Activated CD4-positive, alpha-beta T cell treated with anti-CD3 and anti-CD28 coated beads, Interleukin-2, amount 50 U/mL, for 48 hours (primary cell): ENCODE measurements at regions not wholly inside any gene's neighbourhood (a gene's known extent, or its start where the extent isn't known, plus 50 kb on each side); places are given as distances from the start of the nearest gene placed in this dataset.
"Not testable (repeated sequence)": the region's sequence is repeated elsewhere in the genome, so short reads cannot be mapped to it uniquely, and the experiment has no call there.

Experiments used
- DNase-seq, 2 experiments: peaks; one replicate each; pipeline ENCODE4 v3.0.0-alpha.2; 2020

- DNase-seq: no peak
These were observed 701.5 kb downstream of the BCL11A start for GRCh38 chr2:59851836-59852475.

- DNase-seq: no peak
These were observed 702.9 kb downstream of the BCL11A start for GRCh38 chr2:59850554-59850953.

DNA sequence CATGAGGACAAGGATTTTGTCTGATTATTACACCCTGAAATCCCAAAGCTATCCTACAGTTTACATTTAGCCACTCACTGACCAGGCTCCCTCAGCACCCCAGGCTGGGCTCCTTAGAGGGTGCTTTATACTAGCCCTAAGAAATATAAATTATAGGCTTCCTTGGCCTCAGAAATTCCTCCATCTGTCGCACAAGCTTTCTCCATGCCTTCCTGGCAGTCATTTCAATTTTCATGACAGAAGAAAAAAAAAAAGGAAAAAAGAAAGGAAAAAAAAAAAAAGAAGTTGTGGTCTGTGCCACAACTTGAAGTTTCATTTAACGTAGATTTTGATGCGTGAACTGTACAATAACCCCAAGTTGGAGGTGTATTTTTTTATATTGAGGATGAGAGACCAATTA, 719.5 kb downstream of the BCL11A start:
- DNase-seq: no peak

DNA sequence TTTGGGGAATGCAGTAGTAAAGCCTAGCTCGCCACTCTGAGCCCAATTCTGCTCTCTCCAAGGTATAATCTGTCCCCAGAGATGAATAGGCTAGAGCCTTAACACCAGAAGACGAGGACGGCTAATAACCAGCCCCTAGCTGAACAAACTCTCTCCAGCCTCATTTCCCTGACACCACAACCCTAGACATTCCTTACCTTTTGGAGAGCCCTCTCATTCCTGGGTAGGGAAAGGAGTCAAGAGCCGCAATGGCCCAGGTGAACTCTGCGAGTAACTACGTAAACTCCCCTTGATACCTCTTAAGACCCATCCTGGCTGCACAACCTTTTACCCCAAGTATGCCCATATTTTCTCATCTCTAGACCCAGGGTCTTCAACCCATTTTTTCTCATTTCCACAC, 722.9 kb downstream of the BCL11A start:
- DNase-seq: no peak

DNA sequence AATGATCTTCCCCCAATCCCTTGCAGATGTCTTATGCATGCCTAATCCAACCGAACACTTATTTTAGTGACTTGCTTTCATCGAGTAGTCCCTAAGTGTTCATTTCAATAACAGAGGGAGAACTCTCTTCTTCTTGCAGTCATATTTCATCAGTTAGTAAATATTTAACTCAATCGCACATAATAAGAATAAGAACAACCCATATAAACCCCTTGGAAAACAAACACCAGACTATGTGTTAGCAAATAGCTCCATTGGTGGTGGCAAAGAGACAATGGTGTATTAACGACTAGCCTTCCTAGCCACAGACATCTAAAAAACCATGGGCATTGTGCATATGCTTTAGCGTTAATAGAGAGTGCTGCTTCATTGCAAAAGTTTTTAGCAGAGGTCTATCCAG, 725.8 kb downstream of the BCL11A start:
- DNase-seq: no peak

- DNase-seq: no peak
These were observed 727.3 kb downstream of the BCL11A start for GRCh38 chr2:59826177-59826576.

DNA sequence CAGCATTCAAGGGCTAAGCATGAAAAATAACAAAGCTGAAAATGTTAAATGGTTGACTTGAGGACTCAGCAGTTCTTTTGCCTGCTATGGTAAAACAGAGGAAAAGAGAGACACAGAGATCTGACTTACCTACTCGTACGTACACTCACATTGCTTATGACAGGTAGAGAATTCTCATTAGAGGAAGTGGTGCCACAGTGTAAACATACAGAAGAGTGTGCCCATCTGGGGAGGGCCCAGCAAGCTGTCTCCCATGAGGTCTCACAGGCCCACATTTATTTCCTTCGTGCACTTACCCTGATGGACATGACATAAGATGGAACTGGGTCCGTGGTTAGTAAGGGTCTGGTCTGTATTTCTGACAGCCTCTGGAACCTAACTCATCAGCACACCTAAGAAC, 729.1 kb downstream of the BCL11A start:
- DNase-seq: no peak

GRCh38 chr2:59816075-59816474, 737.4 kb downstream of the BCL11A start:
- no peak for DNase-seq

DNA sequence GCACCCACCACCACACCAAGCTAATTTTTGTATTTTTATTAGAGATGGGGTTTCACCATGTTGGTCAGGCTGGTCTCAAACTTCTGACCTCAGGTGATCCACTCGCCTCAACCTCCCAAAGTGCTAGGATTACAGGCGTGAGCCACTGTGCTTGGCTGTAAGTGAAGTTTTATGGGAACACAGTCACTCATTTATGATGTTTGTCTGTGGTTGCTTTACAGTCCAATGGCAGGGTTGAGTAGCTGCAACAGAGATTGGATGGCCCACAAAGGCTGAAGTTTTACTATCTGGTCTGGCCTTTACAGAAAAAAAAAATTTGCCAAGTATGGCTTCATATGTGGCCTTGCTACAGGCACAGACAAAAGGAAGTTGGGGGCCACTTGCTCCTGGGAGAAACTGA, 743.2 kb downstream of the BCL11A start:
- not testable (repeated sequence) for DNase-seq

GRCh38 chr2:59806486-59806885, 747.0 kb downstream of the BCL11A start:
- DNase-seq: no peak

DNA sequence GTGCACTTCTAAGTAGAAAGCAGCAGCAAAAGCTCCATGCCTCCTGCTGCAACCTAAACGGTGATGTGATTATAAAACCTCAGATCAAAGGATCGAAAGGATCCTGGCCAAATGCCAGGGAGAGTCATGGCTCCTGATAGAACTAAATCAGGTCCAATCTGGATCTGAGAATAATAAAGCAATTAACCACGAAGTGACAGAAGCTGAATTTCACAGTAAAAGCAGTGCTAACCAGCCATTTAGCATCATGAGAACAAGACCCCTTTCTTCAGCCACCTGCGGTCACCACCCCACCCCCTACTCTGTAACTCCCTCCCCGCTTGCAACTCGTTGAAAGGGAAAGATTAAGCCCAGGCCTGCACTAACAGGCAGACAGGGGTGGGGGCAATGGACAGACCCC, 748.7 kb downstream of the BCL11A start:
- no peak for DNase-seq

- no peak for DNase-seq
These were observed 749.9 kb downstream of the BCL11A start for GRCh38 chr2:59803586-59803985.

- no peak for DNase-seq
These were observed 754.7 kb downstream of the BCL11A start for GRCh38 chr2:59798687-59799232.

GRCh38 chr2:59791004-59791618, 762.3 kb downstream of the BCL11A start:
- no peak for DNase-seq

DNA sequence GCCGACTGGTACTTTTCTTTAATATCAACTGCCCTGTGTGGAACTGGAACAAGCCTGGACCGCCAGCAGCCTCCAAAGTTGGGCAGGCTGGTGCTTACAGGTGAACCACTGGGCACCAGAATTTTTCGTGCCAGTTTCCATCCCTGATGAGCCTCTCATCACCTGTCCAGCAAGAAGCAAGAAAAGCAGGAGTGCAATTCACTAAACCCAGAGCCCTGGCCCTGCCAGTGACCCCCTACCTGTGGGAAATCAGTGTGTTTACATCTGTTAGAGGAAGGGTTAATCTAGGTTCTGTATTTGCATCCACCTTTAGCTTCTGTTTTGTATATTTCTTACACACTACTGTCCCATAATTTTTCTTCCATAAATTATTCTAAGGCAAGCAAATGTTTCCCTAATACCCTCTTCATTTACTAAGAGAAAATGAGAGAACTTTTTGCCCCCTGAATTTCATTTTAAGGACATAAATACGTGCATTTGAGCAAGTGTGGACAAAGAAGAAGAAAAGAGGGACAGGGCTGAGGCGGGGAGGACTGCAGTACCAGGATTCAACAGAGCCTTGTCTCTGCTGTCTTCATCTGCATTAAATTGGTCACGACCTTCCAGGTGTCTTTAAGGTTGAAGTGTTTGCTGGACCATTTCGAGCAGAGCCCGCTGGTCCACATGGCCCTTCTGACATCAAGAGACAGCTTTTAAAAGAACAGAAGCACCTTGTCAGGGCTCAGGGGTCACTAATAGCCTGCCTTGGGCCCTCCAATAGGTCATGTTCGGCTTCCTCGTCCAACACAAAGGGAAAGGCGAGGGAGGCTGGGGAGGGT, 763.1 kb downstream of the BCL11A start:
- DNase-seq: no peak

GRCh38 chr2:59789523-59789922, 763.9 kb downstream of the BCL11A start:
- DNase-seq: no peak

DNA sequence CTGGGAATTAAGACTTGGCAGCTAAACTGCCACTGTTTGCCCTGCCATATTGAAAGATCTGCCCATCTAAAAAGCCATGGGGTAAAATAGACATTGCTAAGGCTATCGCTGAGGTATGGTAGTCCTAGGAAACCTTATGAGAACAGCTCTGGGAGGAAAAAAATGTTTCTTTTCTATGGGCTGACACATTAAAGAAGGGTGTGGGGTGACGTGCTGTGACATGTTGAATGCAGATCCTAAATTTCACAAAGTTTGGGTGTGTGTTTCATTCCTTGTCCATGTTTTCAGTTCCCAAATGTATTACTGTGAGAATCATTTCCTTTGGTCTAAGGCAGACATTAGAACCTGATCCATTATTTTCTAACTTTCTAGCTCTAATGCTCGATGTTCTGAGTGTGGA, 766.4 kb downstream of the BCL11A start:
- no peak for DNase-seq

GRCh38 chr2:59786684-59787083, 766.8 kb downstream of the BCL11A start:
- no peak for DNase-seq

DNA sequence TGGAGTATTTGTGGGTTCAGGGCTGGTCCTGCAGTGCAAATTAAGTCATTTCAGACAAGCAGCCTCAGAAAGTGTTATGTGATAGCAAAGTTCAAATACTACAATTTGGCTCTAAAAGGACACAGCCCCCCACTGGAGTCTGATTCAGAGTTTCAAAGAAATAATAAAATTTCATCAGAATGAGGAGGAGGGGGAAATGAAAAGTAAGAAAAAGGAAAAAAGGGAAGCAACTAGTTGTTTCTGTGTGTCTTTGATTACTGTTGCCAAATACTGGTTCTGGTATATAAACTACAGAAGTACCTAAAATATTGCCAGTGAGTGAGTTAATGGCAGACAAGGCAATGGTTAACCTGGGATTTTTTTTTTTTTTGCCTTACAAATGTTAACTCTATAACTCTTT, 773.9 kb downstream of the BCL11A start:
- no peak for DNase-seq

- no peak for DNase-seq
These were observed 776.3 kb downstream of the BCL11A start for GRCh38 chr2:59777120-59777519.

DNA sequence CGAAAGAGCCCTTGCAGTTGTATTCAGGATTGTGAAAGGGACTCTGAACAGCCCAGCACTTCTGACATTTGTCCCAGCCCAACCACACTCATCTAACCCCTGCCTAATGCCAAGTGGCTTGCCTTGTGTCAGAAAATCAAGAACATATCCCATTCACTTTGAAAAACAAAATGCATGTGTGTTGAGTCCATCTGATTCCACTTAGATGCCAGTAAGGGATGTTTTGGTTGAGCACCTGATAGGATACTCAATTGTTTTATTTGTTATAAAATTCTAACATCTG, 776.8 kb downstream of the BCL11A start:
- DNase-seq: no peak

DNA sequence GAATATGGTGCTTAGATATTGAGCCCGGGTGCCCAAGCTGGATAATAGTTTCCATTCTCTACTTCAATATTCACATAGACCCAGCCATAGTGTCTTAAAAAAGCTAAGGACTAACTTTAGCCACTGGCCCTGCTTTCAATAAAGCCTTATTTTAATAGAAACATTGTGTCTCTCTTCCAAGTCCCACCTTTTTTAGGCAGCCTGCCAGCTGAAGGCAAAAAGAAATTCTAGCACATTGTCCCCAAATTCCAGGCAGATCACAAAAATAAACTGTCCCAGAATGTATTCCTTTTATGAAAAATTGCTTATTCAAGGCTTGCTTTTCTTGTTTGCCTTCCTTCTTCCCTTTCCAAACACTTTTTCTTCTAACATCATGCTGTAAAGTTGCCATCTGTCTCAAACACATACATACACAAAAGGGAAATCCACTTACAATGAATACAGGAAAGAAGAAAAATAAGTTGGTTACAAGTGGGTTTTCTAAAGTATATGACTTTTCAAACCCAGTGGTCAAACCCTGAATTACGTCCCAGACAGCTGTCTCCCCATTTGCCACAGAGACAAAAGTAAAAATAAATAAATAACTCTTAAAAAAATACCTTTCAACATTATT, 778.5 kb downstream of the BCL11A start:
- no peak for DNase-seq

DNA sequence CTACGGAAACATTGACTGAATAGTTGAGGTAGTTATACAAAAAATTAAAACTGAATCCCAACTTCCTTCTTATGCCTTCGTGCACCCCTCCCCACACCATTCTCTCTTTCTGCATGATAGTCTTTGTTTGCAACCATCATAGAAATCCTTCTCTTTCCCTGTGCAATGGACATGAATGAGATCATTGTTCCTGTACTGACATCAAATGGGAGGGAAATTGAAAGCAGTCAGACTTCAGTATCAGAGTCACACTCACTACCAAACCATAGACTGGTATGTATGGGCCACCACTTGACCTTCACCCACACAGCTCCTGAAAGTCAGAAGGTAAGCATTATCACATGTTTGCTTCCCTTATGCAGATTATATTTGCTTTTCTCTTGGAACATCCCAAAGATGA, 782.8 kb downstream of the BCL11A start:
- DNase-seq: no peak

DNA sequence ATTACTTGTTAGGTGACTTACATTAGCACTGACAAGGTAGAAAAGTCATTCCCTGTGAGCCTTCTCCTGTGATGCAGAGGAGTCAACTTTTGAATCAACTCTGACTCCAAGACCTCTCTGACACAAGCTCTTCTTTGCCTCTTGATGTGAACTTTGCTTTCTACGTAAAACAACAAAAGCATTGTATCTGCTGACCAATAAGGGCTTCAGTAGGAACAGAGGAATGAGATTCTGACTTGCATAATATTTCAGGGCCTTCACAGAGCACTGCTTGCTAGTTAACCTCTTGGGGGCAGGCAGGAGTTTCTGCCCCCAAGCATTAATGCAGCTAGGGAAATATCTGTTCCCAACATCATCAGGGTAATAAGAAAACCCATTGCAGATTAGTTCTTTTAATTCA, 791.5 kb downstream of the BCL11A start:
- DNase-seq: no peak
